Aorta (tissue), 5 donors: ENCODE measurements at regions not wholly inside any gene's neighbourhood (a gene's known extent, or its start where the extent isn't known, plus 50 kb on each side); places are given as distances from the start of the nearest gene placed in this dataset.

ENCODE experiments used
- ATAC-seq: fragments of 200-7000 bp; cut with Tn5 transposase; one replicate; pipeline ENCODE4 v1.9.1; 2022; ENCODE audit warnings: moderate library complexity; ENCODE audit not compliant: low FRiP score
- DNase-seq, 2 donors: peaks; one replicate each; pipeline ENCODE4 v3.0.0-alpha.2; 2020
- H3K27ac ChIP-seq, 2 donors: one replicate each; pipeline ENCODE4 v1.5.1; 2013; ENCODE audit warnings: low read length in 2 of 2, mild to moderate bottlenecking in 2 of 2, moderate library complexity in 2 of 2, control low read depth in 1 of 2, inconsistent platforms in 1 of 2, low read depth in 1 of 2
- H3K27me3 ChIP-seq, 2 donors: one replicate each; pipeline ENCODE4 v1.6.1; 2013; ENCODE audit warnings: control low read depth in 1 of 2, low read length in 1 of 2, mild to moderate bottlenecking in 1 of 2, moderate library complexity in 1 of 2; ENCODE audit not compliant: insufficient read depth in 2 of 2, control insufficient read depth in 1 of 2
- H3K36me3 ChIP-seq, 2 donors: one replicate each; pipeline ENCODE4 v1.6.1; 2013; ENCODE audit warnings: control low read depth in 1 of 2, low read length in 1 of 2, mild to moderate bottlenecking in 1 of 2; ENCODE audit not compliant: insufficient read depth in 2 of 2, control insufficient read depth in 1 of 2
- H3K4me1 ChIP-seq, 2 donors: one replicate each; pipeline ENCODE4 v1.6.1; 2013; ENCODE audit warnings: low read length in 2 of 2, control low read depth in 1 of 2, mild to moderate bottlenecking in 1 of 2, moderate library complexity in 1 of 2; ENCODE audit not compliant: insufficient read depth in 2 of 2, control insufficient read depth in 1 of 2
- H3K4me3 ChIP-seq, 2 donors: one replicate each; pipeline ENCODE4 v1.5.1; 2013; ENCODE audit warnings: low read length in 2 of 2, control low read depth in 1 of 2, mild to moderate bottlenecking in 1 of 2
- H3K9me3 ChIP-seq: one replicate; pipeline ENCODE4 v1.6.1; 2013; ENCODE audit warnings: mild to moderate bottlenecking, low read length; ENCODE audit not compliant: control insufficient read depth
- WGBS, 2 donors: extraction: QIAGEN DNeasy Blood & Tissue Kit; methylation state at CpG; one replicate each; pipeline ENCODE4 v1.1.7; 2013; 5-methylcytosine and 5-hydroxymethylcytosine counted together
- intact Hi-C, 2 donors: fragments of 100-400 bp; cut with DNase I; formaldehyde crosslinking; loops; one replicate each; pipeline versions ENCODE4 v1.14.2 to v1.15.0; 2022
- donor health status: healthy with polysubstance abuse.
- donor health status: Bipolar disorder and iron deficiency.
- donor health status: DM: no; HTN: no; CAD: no.
- donor health status: DM: no; HTN: no; CAD: no.
- donor health status: DM: yes; HTN: yes; CAD: no.

DNA sequence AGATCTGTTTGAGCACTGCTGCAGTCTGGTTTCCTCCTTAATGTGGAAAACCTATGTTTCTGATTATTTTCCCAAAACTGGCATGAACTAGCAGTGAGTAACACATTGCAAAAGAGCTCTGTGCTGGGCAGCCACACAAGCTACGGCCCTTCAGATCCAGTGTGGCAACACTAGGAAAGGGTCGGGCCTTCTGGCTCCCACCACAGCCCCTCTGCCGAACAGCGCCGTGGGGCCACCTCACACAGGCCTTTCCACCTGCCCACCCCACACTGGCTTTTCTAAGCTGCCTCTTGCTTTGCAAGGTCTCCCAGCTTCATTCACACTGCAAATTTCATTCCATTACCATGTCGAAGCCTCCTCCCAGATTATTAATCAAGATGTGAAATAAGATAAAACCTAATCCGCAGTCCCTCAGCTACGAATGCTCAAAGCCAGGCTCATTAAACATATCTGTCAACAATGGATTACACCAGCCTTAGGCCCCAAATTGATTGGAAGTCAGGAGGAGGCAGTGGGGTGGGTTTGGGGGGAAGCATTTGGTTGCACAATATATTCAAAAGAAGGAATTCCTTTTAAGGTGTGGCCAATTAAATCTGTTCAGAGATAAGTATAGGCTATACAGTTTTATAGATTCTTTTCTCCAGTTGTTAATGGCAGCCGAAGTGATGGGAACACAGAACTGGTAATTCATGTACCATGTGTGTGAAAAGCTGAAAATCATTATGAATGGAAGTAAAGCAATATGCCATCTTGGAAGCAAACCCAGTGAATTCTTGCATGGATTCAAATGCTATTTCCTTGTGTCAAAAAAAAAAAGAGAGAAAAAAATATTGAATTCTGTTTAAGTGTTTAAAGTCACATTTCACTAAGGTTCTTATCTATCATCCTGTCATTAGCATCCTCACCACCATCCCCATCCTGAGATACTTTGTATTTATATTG is 223.7 kb downstream of the MTERF1 start:
- peak; percentile 61 to 78 for DNase-seq
- H3K4me3 ChIP-seq: no peak overlapping the region
- WGBS, 2 donors: 83 to 90% methylated on average over 9 of the region's 9 CpGs
- H3K36me3 ChIP-seq: no peaks in the 10 kb centered on the region
- no peaks in the 10 kb centered on the region for H3K27me3 ChIP-seq
- ATAC-seq: peak; percentile 64
- H3K27ac ChIP-seq: no peak overlapping the region
- intact Hi-C loops: no loop called here
- H3K4me1 ChIP-seq: no peaks in the 10 kb centered on the region
- H3K9me3 ChIP-seq: no peaks in the 10 kb centered on the region

GRCh38 chr7:91657483-91658071 is 222.9 kb downstream of the MTERF1 start:
- Histone ChIP-seq H3K4me1 (no peaks in the 10 kb centered on the region), H3K36me3 (no peaks in the 10 kb centered on the region), H3K27me3 (no peaks in the 10 kb centered on the region), H3K4me3 (no peak overlapping the region), H3K9me3 (no peaks in the 10 kb centered on the region), H3K27ac (no peak overlapping the region)
- intact Hi-C loops: no loop called here
- ATAC-seq (no peak), DNase-seq (no peak)
- 51 to 60% methylated on average over 3 of the region's 3 CpGs for WGBS, 2 donors

- Histone ChIP-seq H3K27ac (no peak overlapping the region), H3K4me3 (no peak overlapping the region), H3K27me3 (no peaks in the 10 kb centered on the region), H3K9me3 (no peaks in the 10 kb centered on the region), H3K4me1 (no peaks in the 10 kb centered on the region), H3K36me3 (no peaks in the 10 kb centered on the region)
- WGBS, 2 donors: 97 to 99% methylated on average over 5 of the region's 5 CpGs
- no peak for DNase-seq
- intact Hi-C loops: no loop called here
- ATAC-seq: no peak
Observed at GRCh38 chr7:91659096-91659495, 221.4 kb downstream of the MTERF1 start.

GRCh38 chr7:91660734-91661356 is 219.7 kb downstream of the MTERF1 start:
- no peaks in the 10 kb centered on the region for H3K4me1 ChIP-seq
- ATAC-seq (no peak), DNase-seq (no peak)
- H3K27ac ChIP-seq: no peak overlapping the region
- H3K27me3 ChIP-seq: no peaks in the 10 kb centered on the region
- no peaks in the 10 kb centered on the region for H3K9me3 ChIP-seq
- H3K4me3 ChIP-seq: no peak overlapping the region
- no peaks in the 10 kb centered on the region for H3K36me3 ChIP-seq
- intact Hi-C loops: no loop called here

DNA sequence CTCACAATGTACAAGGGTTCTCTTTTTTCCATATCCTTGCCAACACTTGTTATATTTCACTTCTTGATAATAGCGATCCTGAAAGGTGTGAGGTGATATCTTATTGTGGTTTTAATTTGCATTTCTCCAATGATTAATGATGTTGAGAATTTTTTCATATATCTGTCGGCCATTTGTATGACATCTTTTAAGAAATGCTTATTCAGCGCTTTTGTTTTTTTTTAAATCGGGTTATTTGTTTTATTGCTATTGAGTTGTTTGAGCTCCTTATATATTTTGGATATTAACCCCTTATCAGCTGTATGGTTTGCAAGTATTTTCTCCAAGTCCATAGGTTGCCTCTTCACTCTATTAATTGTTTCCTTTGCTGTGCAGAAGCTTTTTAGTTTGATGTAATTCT is 218.8 kb downstream of the MTERF1 start:
- no peaks in the 10 kb centered on the region for H3K9me3 ChIP-seq
- H3K36me3 ChIP-seq: no peaks in the 10 kb centered on the region
- ATAC-seq (no peak), DNase-seq (no peak)
- no peaks in the 10 kb centered on the region for H3K4me1 ChIP-seq
- no peak overlapping the region for H3K27ac ChIP-seq
- 88 to 93% methylated on average over 4 of the region's 4 CpGs for WGBS, 2 donors
- H3K4me3 ChIP-seq: no peak overlapping the region
- intact Hi-C loops: no loop called here
- no peaks in the 10 kb centered on the region for H3K27me3 ChIP-seq

GRCh38 chr7:91668217-91668616 is 212.3 kb downstream of the MTERF1 start:
- H3K4me3 ChIP-seq: no peak overlapping the region
- H3K27ac ChIP-seq: no peak overlapping the region
- no peaks in the 10 kb centered on the region for H3K4me1 ChIP-seq
- DNase-seq: no peak
- H3K27me3 ChIP-seq: no peaks in the 10 kb centered on the region
- H3K36me3 ChIP-seq: no peaks in the 10 kb centered on the region
- ATAC-seq: no peak
- intact Hi-C loops: no loop called here
- H3K9me3 ChIP-seq: no peaks in the 10 kb centered on the region

DNA sequence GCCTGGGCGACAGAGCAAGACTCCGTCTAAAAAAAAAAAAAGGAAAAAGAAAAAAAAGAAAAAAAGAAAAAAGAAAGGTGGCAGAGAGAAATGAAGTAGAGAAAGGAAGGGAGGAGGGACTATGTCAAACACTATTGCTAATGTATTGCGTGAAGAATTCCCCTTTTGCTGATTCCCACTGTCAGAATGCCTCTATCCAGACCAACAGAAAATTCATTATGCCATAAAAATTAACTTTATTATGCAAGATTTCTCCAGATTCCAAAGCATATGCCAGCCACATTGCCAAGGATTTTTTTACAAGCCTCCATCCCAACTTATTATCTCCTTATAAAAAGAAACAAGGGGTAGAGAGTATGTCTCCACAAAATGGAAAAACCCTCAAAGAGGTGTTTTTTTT is 209.3 kb downstream of the MTERF1 start:
- Histone ChIP-seq H3K4me3 (no peak overlapping the region), H3K27me3 (no peaks in the 10 kb centered on the region), H3K27ac (no peak overlapping the region), H3K4me1 (no peaks in the 10 kb centered on the region), H3K9me3 (no peaks in the 10 kb centered on the region), H3K36me3 (no peaks in the 10 kb centered on the region)
- WGBS, 2 donors: 93 to 94% methylated on average over 3 of the region's 3 CpGs
- no peak for ATAC-seq
- no peak for DNase-seq
- intact Hi-C loops: no loop called here

DNA sequence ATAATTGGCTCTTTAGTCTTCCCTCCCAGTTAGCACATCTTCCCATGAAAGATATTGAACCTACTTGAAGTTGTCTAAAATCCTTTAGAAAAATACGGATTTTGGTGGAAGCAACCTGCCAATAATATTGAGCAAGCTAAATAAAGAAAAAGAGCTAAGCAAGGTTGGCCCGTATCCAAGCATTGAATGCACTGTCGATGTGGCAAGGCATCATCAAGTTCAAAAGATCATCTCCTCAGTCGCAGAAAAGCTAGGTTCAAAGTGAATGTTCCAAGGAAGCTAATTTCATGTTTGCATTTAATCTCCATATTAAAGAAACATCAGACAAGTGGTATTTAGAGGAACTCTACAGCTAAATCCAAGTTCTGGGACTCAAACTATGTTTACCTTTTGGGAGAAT is 206.0 kb downstream of the MTERF1 start:
- intact Hi-C loops: no loop called here
- no peaks in the 10 kb centered on the region for H3K9me3 ChIP-seq
- H3K4me1 ChIP-seq: no peaks in the 10 kb centered on the region
- no peaks in the 10 kb centered on the region for H3K36me3 ChIP-seq
- no peak overlapping the region for H3K4me3 ChIP-seq
- no peaks in the 10 kb centered on the region for H3K27me3 ChIP-seq
- DNase-seq: no peak
- H3K27ac ChIP-seq: no peak overlapping the region
- WGBS, 2 donors: 66 to 78% methylated on average over 4 of the region's 4 CpGs
- no peak for ATAC-seq

- Histone ChIP-seq H3K9me3 (peaks cover 12% of the 10 kb centered on the region), H3K4me3 (no peak overlapping the region), H3K36me3 (no peaks in the 10 kb centered on the region), H3K4me1 (peaks cover 2 to 3% of the 10 kb centered on the region in 2 donors), H3K27ac (no peak overlapping the region), H3K27me3 (peaks cover 0 to 1% of the 10 kb centered on the region in 2 donors)
- DNase-seq: no peak
- WGBS, 2 donors: 97 to 99% methylated on average over 3 of the region's 3 CpGs
- intact Hi-C loops: no loop called here
- no peak for ATAC-seq
Observed at GRCh38 chr7:91681718-91682117, 198.8 kb downstream of the MTERF1 start.
